ENCODE measurements at regions not wholly inside any gene's neighbourhood (a gene's known extent, or its start where the extent isn't known, plus 50 kb on each side); places are given as distances from the start of the nearest gene placed in this dataset.

DNA sequence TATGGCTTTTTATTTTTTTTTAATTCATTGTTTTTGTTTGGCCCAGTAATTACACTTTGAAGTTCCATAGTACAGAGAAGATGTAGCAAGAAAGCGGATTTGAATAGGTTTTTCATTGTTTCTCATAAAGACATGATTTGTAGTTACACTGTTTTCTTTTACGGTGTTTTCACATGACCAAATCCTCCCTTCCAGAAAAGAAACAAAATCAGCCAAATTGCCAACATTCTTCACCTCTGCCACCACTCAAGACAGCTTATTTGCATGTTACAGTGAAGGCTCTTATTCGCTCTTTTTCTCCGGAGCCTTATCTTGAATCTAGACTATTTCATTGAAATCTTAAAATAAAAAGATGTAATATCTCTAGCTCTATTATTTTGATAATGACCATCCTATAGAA, 50.9 kb upstream of the KCNH5 start:
- TF ChIP-seq, protein P1, sequence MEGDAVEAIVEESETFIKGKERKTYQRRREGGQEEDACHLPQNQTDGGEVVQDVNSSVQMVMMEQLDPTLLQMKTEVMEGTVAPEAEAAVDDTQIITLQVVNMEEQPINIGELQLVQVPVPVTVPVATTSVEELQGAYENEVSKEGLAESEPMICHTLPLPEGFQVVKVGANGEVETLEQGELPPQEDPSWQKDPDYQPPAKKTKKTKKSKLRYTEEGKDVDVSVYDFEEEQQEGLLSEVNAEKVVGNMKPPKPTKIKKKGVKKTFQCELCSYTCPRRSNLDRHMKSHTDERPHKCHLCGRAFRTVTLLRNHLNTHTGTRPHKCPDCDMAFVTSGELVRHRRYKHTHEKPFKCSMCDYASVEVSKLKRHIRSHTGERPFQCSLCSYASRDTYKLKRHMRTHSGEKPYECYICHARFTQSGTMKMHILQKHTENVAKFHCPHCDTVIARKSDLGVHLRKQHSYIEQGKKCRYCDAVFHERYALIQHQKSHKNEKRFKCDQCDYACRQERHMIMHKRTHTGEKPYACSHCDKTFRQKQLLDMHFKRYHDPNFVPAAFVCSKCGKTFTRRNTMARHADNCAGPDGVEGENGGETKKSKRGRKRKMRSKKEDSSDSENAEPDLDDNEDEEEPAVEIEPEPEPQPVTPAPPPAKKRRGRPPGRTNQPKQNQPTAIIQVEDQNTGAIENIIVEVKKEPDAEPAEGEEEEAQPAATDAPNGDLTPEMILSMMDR (IDR thresholded peaks at IDR 0.05): no peak
- TF ChIP-seq POLR2AphosphoS5 (IDR thresholded peaks at IDR 0.05) (no peak), POLR2A (IDR thresholded peaks at IDR 0.05) (no peak)
